Ovary (tissue), 3 donors: ENCODE measurements at regions not wholly inside any gene's neighbourhood (a gene's known extent, or its start where the extent isn't known, plus 50 kb on each side); places are given as distances from the start of the nearest gene placed in this dataset.

Source experiments
- CTCF ChIP-seq, 3 donors: fragments of 450-650 bp in 2 of 3; fragments of 200-600 bp in 1 of 3; IDR thresholded peaks; one replicate each; pipeline versions ENCODE4 v1.5.1 to v1.8.0; 2016 to 2022; ENCODE audit warnings: antibody characterized with exemption in 3 of 3, mild to moderate bottlenecking in 1 of 3
- POLR2A ChIP-seq: fragments of 450-650 bp; IDR thresholded peaks from one replicate; pipeline ENCODE4 v1.6.1; 2017; ENCODE audit warnings: antibody characterized with exemption, mild to moderate bottlenecking, moderate library complexity
- donor health status: DM: no; HTN: no; CAD: no.

GRCh38 chr4:116599859-116600258 lies 485.5 kb downstream of the TRAM1L1 start:
- TF ChIP-seq POLR2A (no peak), CTCF (IDR thresholded peaks at IDR 0.05) (no peak)
